ENCODE measurements at regions not wholly inside any gene's neighbourhood (a gene's known extent, or its start where the extent isn't known, plus 50 kb on each side); places are given as distances from the start of the nearest gene placed in this dataset.
"Not testable (repeated sequence)": the region's sequence is repeated elsewhere in the genome, so short reads cannot be mapped to it uniquely, and the experiment has no call there.

DNA sequence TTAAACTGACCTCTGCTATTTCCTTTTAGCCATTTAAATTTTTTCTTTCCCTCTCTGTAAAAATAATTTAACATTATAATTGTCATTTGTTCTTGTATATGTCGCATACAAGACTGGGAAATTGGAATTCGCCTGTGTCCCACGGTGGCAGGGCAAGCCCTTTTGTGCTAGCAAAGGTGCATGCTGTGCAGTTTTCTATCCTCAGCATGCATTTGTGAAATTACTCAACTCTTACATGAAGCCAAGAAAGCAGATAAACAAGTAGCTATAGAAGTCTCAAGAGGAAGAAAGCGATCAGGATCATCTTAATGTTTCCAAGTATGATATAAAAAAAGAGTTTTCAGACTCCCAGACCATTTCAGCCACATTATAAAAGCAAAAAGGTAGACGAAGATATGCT, 392.6 kb upstream of the CHST9 start:
- DNase-seq (ENCODE audit: low spot score): no peak

DNA sequence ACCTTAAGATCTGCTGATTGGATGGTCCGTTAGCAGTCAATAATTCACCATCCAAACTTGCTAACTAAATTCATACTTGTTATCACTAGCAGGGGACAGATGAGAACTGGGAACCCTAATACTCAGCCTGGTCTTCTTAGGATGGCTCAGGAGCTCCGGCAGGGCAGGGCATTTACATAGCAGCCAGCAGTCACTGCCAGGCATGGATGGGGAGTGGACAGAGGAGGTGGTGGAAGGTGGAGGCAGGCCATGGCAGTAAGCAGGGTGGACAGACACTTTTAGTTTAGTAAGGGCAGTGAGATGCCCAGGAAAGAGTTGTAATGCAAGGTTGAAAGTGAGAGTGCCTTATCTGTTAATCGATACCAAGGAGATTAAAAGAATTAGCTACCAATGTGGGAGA, 392.2 kb upstream of the CHST9 start:
- DNase-seq (ENCODE audit: low spot score): no peak

DNA sequence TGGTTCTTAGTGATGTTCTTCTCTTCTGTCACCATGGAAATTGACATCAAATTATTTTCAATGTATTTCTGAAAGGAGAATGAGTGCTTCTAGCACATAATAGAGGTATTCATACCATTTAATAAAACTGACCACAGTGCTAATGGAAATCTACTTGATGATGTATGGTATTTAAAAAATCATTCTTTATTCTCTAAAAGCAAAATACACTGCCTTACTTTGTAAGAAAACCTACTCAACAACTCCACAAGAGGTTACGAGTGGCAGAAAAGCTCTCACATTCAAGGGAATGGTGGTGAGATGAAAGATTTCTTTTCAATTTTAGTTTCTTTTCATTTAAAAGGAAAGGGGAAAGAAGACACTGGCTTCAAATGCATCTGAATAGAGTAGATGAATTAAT, 382.3 kb upstream of the CHST9 start:
- DNase-seq (ENCODE audit: low spot score): no peak

DNA sequence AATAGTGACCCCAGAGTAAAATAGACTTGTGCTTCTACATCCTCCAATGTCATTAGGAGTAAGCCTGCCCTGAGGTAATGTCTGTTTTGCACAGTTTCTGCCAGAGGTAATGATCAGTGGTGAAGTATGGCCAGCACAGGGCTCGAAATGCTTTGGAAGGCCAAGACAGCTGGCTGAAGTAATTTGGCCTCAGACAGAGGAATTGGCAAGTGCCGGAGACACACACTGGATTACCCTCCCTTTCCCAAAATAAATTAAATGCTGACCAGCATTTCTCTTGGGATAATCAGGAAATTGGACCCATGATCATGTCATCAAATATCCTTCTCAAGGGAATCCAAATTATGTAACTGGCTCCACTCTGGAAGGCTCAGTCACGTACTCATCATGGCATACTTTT, 379.0 kb upstream of the CHST9 start:
- DNase-seq (ENCODE audit: low spot score): no peak

DNA sequence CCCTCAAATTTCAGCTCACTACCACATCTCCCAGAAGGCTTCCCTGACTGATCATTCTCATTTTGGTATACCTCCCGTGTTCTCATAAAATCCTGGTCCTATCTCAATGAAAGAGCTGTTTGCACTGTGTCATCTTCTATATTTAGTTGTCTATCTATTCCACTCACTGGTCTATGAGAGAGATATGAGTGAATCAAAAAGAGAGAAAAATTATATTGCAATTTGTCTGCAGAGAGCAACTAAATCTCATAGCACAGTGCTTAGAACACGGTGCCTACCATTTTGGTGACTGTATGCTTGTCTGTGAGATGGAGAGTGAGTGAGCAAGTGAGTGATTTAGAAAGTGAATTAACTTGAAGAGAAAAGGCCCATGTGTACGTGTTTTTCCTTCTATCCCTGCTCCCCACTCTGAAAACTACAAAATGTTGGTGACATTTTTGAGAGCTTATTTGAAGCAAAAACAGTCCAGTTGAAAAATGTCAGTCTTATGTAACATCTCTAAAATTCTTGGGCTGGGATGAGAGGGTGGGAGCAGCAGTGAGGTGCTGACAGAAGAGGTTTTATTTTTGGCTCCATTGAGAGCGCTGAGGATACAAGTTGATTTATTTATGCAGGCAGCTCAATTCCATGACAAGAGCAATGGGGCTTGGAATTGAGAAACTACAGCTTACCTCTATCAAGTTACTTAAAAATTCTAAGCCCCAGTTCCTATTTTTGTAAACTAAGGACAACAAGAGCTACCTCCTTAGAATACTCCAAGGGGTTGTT, 373.5 kb upstream of the CHST9 start:
- no peak for DNase-seq (ENCODE audit: low spot score)

DNA sequence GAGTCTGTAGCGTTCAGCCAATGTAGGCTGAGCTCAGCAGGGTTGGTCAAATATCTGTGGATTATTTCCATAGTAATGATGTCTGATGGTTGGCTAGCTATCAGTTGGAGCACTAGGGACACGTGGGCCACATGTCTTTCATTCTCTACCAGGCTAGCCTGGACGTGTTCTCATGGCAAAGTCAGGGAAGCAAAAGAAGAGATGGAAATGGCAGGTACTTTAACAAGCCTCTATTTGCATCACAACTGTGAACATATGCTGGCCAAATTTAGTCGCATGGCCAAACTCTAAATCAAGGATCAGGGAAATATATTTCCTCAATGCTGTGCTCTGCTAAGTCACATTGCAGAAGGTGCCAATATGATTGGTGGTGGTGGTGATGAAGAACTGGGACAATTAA, 371.6 kb upstream of the CHST9 start:
- no peak for DNase-seq (ENCODE audit: low spot score)

DNA sequence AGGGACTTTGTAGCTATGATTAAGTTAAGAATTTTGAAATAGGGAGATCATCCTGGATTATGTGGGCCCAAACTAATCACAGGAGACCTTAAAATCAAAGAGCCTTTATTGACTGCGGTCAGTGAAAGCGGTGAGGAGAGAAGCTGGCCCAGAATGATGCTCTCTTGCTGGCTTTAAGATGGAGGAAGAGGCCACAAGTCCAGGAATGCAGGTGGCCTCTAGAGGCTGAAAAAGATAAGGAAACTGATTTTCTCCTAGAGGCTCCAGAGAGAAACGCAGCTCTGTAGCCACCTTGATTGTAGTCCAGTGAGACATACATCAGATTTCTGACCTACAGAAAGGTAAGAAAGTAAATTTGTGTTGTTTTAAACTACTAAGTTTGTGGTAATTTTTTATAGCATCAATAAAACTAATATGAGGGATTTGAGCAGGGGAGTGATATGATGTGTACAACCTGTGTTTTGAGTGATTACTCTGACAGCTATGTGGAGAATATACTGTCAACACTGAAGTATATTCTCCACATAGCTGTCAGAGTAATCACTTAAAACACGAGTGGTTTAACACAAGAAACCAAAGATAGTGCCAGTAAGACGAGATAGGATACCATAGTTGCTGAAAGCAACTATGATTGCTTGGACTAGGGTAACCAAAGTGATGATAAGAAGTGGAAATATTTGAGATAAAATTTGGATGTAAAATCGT, 364.4 kb upstream of the CHST9 start:
- no peak for DNase-seq (ENCODE audit: low spot score)

DNA sequence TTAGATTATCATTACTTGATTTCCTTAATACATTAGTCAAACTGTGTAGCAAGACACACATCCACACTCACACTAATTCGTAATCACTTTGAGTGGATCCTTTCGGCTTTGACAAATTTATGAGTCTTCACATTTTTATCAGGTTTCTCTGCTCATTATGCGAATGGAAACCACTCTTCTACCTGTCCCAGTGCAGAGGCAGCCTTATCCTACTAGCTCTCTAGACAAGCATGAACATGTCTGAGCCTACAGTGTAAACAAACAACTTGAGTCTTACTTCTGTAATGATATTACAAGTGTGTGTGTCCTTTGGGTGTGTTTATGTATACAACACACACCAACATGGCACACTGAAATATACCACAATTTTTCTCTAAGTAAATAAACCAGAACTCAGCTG, 361.9 kb upstream of the CHST9 start:
- no peak for DNase-seq (ENCODE audit: low spot score)

DNA sequence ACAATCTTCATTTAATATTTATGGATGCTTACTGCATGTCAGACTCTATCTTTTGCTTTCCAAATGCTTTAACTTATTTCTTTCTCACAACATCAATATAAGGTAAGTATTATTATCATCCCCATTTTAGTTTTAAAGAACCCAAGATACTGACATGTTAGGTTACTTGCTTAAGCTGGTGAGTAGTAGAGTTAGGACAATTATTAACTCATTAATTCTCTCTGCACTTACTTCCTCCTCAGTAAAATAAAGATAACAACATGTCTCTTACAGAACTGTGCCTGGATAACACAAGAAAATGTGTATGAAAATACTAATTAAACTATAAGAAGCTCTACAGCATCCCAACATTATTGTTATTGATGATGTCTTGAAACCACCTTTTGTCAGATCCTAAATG, 359.1 kb upstream of the CHST9 start:
- no peak for DNase-seq (ENCODE audit: low spot score)

DNA sequence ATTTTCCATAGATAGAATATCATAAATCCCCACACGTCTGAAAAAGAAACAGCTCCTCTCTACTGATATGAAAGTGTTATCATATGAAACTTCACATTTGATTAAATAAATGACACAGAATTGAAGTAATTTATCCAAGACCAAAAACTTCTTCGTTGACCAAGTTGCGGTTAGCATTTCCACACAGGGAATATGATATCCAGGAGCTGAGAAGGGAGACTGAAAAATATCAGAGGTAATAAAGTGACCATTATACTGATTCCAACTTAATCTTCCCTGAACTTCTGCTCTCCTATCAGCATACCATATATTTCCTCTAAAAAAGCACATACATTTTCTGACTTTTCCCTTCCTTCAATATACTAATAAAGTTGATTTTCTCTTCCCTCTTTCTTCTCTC, 356.2 kb upstream of the CHST9 start:
- DNase-seq (ENCODE audit: low spot score): no peak

DNA sequence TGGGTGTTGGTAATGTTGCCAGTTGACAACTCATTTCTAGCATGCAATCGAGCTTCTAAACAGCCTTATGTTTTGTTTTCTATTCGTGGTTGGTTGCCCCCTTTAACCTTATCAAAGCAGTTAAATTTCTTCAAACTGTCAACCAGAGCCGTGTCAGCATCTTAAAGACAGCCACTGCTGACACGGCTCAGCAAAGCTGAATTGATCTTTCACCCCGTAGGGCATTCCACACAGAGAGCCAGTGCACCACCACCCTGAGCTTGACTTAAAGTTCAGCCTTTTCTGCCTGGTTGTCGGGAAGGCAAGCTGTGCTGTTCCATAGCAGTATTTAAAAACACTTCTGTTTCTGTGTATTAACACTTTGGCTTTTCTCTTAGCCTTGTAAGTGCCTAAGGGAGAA, 355.0 kb upstream of the CHST9 start:
- DNase-seq (ENCODE audit: low spot score): no peak

DNA sequence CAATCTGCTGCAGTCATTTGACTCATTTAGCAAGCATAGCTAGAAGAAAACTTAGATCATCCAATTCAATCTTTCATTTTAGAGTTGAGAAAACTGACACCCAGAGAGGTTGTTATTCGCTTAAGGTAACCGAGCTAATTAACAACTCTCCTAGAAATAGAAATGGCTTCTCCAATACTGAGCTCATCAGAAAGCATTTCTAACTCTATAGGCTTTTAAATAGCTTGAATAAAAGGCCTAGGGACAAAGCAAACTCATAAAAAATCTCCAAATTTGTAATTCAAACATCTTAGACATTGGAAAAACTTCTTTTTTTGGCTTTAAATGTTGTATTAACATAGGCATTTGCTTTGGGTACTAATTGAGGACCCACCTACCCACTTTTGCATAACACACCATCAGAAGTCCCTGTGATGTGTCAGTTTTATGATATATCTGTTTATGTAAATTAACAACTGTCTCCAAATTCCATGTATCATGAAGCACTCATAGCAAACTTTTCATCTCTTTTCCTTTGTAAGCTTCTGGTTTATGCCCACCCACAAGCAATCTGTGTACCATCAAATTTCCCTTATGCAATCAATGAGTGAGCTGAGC, 343.9 kb upstream of the CHST9 start:
- no peak for DNase-seq (ENCODE audit: low spot score)

DNA sequence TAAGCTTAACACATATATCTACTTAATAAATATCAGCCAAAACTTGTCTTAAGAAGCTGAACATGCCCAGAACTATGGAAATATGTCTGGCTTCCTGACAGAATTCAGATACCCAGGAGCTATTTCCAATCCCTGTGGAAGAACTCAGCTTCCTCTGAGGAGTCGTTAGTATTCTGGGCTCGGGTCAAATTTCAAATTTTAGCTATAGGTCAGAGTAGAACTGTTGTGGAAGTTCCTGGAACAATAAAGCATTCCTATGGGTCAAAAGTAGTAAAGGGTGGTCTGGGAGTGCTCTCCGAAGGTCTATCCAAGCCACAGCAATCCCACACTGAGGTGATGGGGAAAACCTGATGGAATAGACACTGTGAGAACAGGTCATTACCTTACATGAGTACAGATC, 342.7 kb upstream of the CHST9 start:
- DNase-seq (ENCODE audit: low spot score): no peak

DNA sequence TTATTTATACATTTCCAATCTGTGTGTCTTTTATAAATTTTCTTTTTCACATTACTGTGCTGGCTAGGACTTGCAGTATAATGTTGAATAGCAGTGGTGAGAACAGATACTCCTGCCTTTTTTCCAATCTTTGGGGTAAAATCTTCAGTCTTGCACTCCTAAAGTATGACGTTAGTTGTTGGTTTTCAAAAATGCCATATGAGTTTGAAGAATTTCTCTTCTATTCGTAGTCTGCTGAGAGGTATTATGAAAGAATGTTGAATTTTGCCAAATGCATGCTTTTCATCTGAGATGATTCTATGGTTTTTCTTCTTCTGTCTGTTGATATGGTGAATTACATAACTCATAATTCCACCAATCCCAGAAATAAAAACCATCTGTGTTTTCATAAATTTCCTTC, 335.3 kb upstream of the CHST9 start:
- no peak for DNase-seq (ENCODE audit: low spot score)

DNA sequence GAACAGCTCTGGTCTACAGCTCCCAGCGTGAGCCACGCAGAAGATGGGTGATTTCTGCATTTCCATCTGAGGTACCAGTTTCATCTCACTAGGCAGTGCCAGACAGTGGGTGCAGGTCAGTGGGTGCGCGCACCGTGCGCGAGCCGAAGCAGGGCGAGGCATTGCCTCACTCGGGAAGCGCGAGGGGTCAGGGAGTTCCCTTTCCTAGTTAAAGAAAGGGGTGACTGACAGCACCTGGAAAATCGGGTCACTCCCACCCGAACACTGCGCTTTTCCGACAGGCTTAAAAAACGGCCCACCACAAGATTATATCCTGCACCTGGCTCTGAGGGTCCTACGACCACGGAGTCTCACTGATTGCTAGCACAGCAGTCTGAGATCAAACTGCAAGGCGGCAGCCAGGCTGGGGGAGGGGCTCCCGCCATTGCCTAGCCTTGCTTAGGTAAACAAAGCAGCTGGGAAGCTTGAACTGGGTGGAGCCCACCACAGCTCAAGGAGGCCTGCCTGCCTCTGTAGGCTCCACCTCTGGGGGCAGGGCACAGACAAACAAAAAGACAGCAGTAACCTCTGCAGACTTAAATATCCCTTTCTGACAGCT, 325.0 kb upstream of the CHST9 start:
- not testable (repeated sequence) for DNase-seq (ENCODE audit: low spot score)

DNA sequence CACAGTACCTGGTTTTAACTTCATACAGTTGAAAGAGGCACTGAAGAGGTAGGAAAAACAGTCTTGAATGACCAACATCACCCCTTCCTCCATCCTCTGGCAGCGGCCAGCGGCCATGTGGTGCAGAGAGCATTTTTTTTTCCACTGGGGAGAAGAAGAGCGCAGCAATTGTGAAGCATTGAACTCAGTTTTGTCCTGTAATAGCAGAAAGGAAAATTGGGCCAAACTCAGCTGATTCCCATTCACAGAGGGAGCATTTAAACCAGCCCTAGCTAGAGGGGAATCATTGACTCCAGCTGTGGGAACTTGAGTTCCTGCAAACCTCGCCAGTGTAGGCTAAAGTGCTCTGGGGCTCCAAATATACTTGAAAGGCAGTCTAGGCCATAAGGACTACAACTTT, 316.6 kb upstream of the CHST9 start:
- no peak for DNase-seq (ENCODE audit: low spot score)

DNA sequence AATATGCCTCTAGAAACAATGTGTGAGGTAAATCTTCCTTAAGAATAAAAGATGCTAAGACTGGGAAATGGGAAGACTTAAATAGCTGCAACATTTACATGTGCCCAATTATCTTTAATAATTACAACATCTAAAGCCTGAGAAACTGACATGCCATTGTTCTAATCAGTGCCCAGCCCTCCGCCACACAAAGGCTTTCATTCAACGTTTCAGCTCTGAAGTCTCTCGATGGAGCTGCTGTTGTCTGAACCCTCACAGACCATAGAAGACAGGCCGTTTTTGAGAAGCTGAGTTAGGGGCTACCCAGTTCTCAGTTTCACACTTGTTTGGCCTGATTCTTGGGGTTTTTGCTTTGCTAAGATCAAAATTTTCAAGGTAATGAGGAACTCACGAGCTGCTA, 315.4 kb upstream of the CHST9 start:
- DNase-seq (ENCODE audit: low spot score): no peak

DNA sequence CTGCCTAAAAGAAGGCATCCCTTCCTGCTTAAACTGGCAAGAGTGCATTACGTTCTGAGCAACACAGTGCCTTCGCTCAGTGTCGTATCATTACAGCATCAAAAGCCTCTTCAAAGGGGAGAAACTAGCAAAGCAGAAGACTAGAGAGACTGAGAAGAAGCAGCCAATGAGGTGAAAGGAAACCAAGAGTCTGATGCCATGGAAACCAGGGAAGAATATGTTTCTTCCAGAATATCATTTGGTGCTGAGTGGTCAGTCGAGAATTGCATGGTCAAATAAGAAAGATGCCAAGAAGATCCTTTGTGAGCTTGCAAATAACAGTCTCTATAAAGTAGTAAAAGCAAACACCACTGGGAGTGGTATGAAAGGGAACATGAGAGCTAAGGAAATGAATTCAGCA, 312.1 kb upstream of the CHST9 start:
- no peak for DNase-seq (ENCODE audit: low spot score)

DNA sequence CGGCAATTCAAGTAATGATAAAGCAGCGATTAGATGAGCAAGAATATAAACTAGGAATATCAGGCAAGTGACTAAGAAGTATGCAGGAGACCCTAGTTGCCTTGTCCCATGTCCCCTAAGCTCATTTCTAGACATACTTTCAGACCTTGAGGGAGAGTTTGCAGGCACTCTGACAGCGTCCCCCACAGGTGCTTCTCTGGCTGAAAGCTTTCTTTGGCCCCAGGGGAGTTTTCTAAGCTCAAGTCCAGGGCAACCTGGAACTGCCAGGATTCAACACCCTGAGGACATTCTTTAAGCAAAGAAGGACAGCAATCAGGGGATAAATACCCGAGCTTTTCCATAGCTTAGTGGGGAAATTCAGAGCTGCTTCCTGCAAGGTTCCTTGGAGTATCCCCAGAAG, 308.1 kb upstream of the CHST9 start:
- DNase-seq (ENCODE audit: low spot score): no peak

DNA sequence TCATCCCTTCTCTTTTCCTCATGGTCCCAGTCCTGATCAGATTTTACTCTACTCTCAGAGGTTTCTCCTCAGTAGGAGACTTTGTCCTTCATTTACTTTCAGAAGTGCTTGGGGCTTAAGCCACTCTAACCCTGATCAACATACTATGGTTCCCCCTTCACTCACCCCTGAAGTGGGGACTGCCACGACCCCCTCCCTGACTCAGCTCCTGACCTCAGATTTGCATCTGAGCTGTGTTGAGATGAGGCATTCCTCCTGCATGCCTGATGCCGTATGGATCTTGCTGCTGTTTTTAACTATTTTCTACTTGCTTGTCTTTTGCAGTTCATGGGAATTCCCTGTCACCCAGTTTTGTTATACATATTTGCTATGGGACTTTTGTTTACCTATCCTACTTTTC, 306.7 kb upstream of the CHST9 start:
- no peak for DNase-seq (ENCODE audit: low spot score)

DNA sequence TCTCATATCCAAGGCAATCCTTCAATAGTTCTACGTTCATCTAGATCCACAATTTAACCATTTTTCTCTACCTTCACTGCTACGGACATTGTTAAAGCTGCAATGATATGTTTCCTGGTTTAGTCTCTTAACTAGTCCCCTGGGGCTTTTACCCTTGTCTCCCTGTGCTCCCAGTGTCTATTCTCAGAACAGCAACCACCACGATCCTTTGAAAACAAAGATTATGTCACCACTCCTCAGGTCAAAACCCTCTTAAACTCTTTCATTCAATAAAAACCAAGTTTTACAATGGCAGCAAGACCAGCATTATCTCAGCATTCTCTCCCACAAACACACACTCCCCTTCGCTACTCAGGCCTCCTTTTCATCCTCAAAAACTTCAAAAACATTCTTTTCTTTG, 298.2 kb upstream of the CHST9 start:
- DNase-seq (ENCODE audit: low spot score): no peak

DNA sequence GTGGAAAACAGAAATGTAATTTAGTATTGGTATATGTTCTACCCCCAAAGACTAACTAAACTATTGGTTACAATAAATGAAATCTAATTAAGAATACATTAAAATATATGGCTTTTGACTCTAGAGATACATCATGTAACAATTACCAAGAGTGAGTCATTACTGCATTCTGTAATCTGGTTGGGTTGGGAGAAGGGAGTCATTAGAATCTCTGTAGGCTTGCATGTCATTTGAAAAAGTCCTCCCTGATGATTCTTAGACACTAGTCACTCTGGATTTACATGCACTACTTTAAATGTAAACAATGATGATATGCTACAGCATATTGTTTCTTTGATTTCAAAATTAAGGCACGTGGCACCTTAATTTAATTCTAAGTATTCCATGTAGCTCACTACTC, 293.4 kb upstream of the CHST9 start:
- DNase-seq (ENCODE audit: low spot score): no peak

DNA sequence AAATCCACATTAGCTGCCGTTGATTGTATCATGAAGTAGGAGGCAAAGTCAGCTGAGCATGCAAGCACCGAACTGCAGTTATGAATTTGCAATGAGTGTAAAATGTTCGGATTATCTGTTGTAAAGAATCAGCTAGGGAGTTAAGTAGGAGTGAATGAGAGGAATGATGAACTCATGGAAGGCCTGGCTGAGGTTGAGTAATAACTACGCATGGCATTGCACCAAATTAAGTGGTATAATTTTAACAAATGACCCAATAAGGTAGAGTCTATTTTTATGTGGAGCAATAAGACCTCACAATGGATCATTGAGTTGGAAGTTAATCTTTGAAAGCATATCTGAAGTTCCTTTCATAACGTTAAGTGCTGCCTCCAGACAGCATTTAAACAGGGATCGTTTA, 288.2 kb upstream of the CHST9 start:
- DNase-seq (ENCODE audit: low spot score): no peak

All from CD4-positive, alpha-beta T cell treated with Interleukin-15 for 4 hours (primary cell).